KOPT-K1 (cell line): ENCODE measurements at regions not wholly inside any gene's neighbourhood (a gene's known extent, or its start where the extent isn't known, plus 50 kb on each side); places are given as distances from the start of the nearest gene placed in this dataset.
"Not testable (repeated sequence)": the region's sequence is repeated elsewhere in the genome, so short reads cannot be mapped to it uniquely, and the experiment has no call there.

Experiments
- H3K27ac ChIP-seq: fragments of 200-600 bp; sonication (generic); 2 replicates; pipeline ENCODE4 v1.5.1; 2016; ENCODE audit warnings: antibody characterized with exemption, mild to moderate bottlenecking, low read depth, low read length; ENCODE audit not compliant: poor library complexity, severe bottlenecking
- H3K36me3 ChIP-seq: fragments of 200-600 bp; sonication (generic); 2 replicates; pipeline ENCODE4 v1.5.1; 2017; ENCODE audit warnings: antibody characterized with exemption, mild to moderate bottlenecking, low read length, moderate library complexity; ENCODE audit not compliant: insufficient read depth
- H3K9me3 ChIP-seq: fragments of 200-600 bp; sonication (generic); 2 replicates; pipeline ENCODE4 v1.5.1; 2017; ENCODE audit warnings: antibody characterized with exemption, low read length, mild to moderate bottlenecking; ENCODE audit not compliant: insufficient read depth, poor library complexity, severe bottlenecking

- H3K9me3 ChIP-seq = no peaks in the 10 kb centered on the region
- no peaks in the 10 kb centered on the region for H3K36me3 ChIP-seq
- H3K27ac ChIP-seq = no peak overlapping the region
Observed at GRCh38 chr3:75180235-75180944, 483.7 kb upstream of the FRG2C start.

DNA sequence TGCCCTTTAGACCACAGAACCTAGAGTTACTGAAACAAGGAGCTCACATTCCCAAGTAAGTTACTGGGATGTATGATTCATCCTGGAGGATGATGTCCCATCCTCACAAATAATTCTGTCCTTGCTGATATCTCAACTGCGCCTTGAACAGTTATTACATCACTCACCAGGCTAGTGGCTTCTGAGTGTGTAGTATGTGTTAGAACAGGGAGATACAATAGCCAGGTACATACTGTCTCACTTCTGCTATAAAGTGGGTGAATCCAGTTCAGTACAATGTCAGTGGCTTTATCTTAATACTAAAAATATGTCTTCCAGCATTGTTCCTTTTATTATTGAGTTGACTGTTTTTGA, 483.2 kb upstream of the FRG2C start:
- no peaks in the 10 kb centered on the region for H3K9me3 ChIP-seq
- H3K27ac ChIP-seq = no peak overlapping the region
- no peaks in the 10 kb centered on the region for H3K36me3 ChIP-seq

DNA sequence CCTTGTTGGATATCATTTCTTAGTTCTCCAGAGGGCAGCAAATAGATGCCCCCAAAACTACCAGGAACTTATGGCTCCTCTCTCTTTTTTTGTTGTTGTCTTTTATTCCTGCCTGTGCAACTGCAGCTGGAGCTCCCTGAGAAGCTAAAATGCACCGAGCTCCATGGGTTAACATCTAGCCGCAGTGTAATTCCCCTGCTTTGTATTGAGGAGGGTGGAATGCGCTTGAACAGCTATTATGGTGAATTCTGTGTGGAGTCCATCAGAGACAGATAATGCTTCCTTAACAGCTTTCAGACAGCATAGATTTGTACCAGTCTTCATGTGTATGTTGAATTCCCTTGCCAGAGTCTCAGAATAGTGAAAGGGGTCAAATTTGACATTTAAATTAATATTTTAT, 475.2 kb upstream of the FRG2C start:
- H3K27ac ChIP-seq = no peak overlapping the region

GRCh38 chr3:75192146-75192616, 471.9 kb upstream of the FRG2C start:
- Histone ChIP-seq H3K36me3 (no peaks in the 10 kb centered on the region), H3K27ac (no peak overlapping the region), H3K9me3 (no peaks in the 10 kb centered on the region)

More for the DNA sequence above, 475.2 kb upstream of the FRG2C start:
- no peaks in the 10 kb centered on the region for H3K9me3 ChIP-seq
- no peaks in the 10 kb centered on the region for H3K36me3 ChIP-seq

DNA sequence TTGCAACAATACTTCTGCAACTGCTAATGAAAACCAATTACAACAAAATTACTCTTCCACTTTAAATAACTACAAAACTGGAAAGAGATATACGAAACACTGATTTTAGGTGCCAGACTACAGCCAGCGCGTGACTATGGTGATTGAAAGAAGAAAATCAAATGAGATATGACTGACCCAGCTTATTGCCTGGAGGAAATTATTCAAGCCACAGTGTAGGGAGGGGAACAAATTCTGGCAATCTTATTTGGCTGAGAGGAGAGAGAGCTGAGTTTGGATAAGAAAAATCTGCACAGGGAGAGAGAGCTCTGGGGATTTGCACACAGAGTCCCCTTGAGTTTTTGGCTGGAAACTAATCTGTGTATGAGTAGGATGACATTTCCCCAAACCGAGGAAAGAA, 470.3 kb upstream of the FRG2C start:
- H3K36me3 ChIP-seq = no peaks in the 10 kb centered on the region
- H3K9me3 ChIP-seq = no peaks in the 10 kb centered on the region
- H3K27ac ChIP-seq = no peak overlapping the region

DNA sequence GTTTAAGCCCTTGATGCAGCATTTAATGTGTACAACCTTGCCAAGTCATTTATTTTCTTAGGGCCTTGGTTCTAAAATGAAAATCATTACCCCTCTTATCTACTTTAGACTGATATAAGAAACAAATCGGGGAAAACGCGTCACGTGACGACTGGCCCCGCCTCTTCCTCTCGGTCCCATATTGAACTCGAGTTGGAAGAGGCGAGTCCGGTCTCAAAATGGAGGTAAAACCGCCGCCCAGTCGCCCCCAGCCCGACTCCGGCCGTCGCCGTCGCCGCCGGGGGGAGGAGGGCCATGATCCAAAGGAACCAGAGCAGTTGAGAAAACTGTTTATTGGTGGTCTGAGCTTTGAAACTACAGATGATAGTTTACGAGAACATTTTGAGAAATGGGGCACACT, 449.8 kb upstream of the FRG2C start:
- H3K9me3 ChIP-seq, H3K27ac ChIP-seq, H3K36me3 ChIP-seq: not testable (repeated sequence)

DNA sequence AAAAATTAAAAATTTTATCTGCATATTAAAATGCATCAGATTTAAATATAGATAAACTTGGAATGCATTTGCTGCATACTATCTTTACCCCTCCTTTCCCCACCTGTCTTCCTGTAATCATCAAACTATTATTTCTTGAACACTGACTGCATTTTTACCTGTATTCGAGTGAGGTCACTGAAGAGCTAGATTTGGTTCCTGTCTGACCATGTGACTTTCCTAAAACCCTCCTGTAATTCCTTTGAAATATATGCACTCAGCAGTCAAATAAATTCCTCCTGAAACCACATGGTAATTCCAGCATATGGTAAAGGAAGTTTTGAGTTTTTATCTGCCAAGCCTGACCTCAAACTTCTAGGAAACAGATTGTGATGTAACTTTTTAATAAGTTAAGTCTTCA, 445.6 kb upstream of the FRG2C start:
- no peak overlapping the region for H3K27ac ChIP-seq
- H3K36me3 ChIP-seq = no peaks in the 10 kb centered on the region
- no peaks in the 10 kb centered on the region for H3K9me3 ChIP-seq

GRCh38 chr3:75220932-75221331, 443.2 kb upstream of the FRG2C start:
- Histone ChIP-seq H3K9me3 (no peaks in the 10 kb centered on the region), H3K36me3 (no peaks in the 10 kb centered on the region), H3K27ac (no peak overlapping the region)

- Histone ChIP-seq H3K27ac (no peak overlapping the region), H3K9me3 (no peaks in the 10 kb centered on the region), H3K36me3 (no peaks in the 10 kb centered on the region)
Observed at GRCh38 chr3:75224412-75224811, 439.7 kb upstream of the FRG2C start.

GRCh38 chr3:75232216-75232615, 431.9 kb upstream of the FRG2C start:
- H3K9me3 ChIP-seq = no peaks in the 10 kb centered on the region
- no peaks in the 10 kb centered on the region for H3K36me3 ChIP-seq
- no peak overlapping the region for H3K27ac ChIP-seq

- Histone ChIP-seq H3K27ac (no peak overlapping the region), H3K36me3 (no peaks in the 10 kb centered on the region), H3K9me3 (no peaks in the 10 kb centered on the region)
Observed at GRCh38 chr3:75235631-75236030, 428.5 kb upstream of the FRG2C start.

- H3K9me3 ChIP-seq = no peaks in the 10 kb centered on the region
- H3K36me3 ChIP-seq = no peaks in the 10 kb centered on the region
- no peak overlapping the region for H3K27ac ChIP-seq
Observed at GRCh38 chr3:75237053-75237452, 427.1 kb upstream of the FRG2C start.

GRCh38 chr3:75237477-75237876, 426.7 kb upstream of the FRG2C start:
- Histone ChIP-seq H3K36me3 (no peaks in the 10 kb centered on the region), H3K9me3 (no peaks in the 10 kb centered on the region), H3K27ac (no peak overlapping the region)

DNA sequence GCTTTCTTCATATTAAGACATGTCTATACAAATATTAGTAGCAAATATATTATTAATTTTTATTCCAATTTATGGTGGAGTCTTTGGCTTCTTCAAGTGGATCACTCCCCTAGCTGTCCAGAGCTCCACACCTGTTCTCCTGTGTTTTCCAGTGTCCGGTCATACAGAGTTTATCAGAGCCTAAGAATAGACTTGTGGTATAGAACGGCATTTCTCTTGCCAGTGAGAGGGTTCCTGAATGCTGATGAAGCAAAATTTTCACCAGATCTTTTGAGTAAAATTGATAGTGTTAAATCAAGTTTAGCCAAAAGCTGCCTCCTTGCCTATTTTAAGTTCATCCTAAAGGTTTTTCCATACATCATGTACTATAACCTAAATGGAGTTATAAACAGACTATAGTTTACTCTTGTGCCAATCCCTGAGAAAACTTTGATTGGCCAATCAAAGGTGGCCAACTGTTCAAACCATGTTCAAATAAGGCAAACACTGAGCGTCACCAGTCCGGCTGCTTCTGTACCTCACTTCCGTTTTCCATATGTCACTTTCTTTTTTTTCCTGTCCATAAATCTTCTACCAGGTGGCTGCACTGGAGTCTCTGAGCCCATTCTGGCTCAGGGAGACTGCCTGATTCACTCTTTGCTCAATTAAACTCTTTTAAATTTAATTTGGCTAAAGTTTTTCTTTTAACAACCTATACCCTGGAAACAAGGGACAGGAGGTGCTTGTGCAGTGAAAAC, 422.7 kb upstream of the FRG2C start:
- not testable (repeated sequence) for H3K36me3 ChIP-seq, H3K27ac ChIP-seq, H3K9me3 ChIP-seq

DNA sequence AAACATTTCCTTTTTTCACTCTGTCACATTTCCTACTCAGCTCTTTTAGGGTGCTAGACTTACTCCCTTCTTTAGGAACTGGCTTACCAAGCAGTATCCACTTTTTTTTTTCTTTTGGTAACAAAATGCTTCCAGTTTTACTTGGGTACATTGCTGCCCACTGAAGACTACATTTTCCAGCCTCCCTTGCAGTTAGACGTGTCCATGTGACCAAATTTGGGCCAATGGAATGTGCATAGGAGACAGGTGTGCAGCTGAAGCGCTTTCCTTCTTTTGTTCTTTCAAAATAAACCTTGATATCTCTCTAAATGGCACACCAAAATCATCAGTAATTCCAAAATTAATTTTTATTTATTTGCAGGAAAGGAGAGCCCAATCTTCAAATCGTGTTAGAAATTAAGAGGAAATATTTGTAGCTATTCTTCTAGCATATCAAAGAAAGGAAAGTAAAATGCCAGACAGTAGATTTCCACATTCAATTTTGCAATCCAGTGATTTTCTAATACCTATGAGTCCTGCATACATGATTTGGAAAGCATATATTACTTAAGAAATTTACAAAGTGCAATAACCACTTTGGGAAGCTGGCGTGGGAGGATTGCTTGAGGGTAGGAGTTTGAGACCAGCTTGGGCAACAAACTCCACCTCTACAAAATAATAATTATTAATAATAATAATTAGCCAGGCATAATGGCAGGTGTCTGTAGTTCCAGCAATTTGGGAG, 422.0 kb upstream of the FRG2C start:
- no peaks in the 10 kb centered on the region for H3K36me3 ChIP-seq
- no peak overlapping the region for H3K27ac ChIP-seq
- H3K9me3 ChIP-seq = no peaks in the 10 kb centered on the region
